Skin epidermis (tissue), 12 donors: ENCODE measurements at regions not wholly inside any gene's neighbourhood (a gene's known extent, or its start where the extent isn't known, plus 50 kb on each side); places are given as distances from the start of the nearest gene placed in this dataset.

Experiments used
- H3K27ac ChIP-seq, 21 experiments: fragments of 200-600 bp; sonication (generic) in 11 of 21; one replicate each; pipeline ENCODE4 v1.5.0; 2020; ENCODE audit warnings: mild to moderate bottlenecking in 3 of 21, inconsistent platforms in 2 of 21, moderate library complexity in 2 of 21
- H3K4me3 ChIP-seq, 7 experiments: fragments of 200-600 bp; sonication (generic) in 2 of 7; one replicate each; pipeline ENCODE4 v1.5.0; 2020; ENCODE audit warnings: inconsistent platforms in 2 of 7, mild to moderate bottlenecking in 2 of 7, moderate library complexity in 1 of 7

- no peak overlapping the region for H3K4me3 ChIP-seq
Measured at GRCh38 chr5:96576876-96577275, 85.3 kb upstream of the CAST start.

GRCh38 chr5:96577909-96578308, 84.3 kb upstream of the CAST start:
- H3K27ac ChIP-seq = no peak overlapping the region
- H3K4me3 ChIP-seq = no peak overlapping the region

More at GRCh38 chr5:96576876-96577275, 85.3 kb upstream of the CAST start:
- H3K27ac ChIP-seq = no peak overlapping the region

GRCh38 chr5:96579711-96580110, 82.5 kb upstream of the CAST start:
- Histone ChIP-seq H3K27ac (no peak overlapping the region), H3K4me3 (no peak overlapping the region)

GRCh38 chr5:96582343-96582742, 79.8 kb upstream of the CAST start:
- Histone ChIP-seq H3K4me3 (no peak overlapping the region), H3K27ac (no peak overlapping the region)

GRCh38 chr5:96584712-96585111, 77.5 kb upstream of the CAST start:
- H3K27ac ChIP-seq = no peak overlapping the region
- no peak overlapping the region for H3K4me3 ChIP-seq

- H3K4me3 ChIP-seq = no peak overlapping the region
- no peak overlapping the region for H3K27ac ChIP-seq
Measured at GRCh38 chr5:96588539-96588938, 73.6 kb upstream of the CAST start.

GRCh38 chr5:96590796-96591195, 71.4 kb upstream of the CAST start:
- Histone ChIP-seq H3K4me3 (no peak overlapping the region), H3K27ac (no peak overlapping the region)

GRCh38 chr5:96595300-96596090, 66.7 kb upstream of the CAST start:
- Histone ChIP-seq H3K4me3 (no peak overlapping the region), H3K27ac (no peak overlapping the region)

GRCh38 chr5:96597438-96598020, 64.6 kb upstream of the CAST start:
- no peak overlapping the region for H3K4me3 ChIP-seq
- no peak overlapping the region for H3K27ac ChIP-seq

- H3K4me3 ChIP-seq = no peak overlapping the region
- H3K27ac ChIP-seq = no peak overlapping the region
Measured at GRCh38 chr5:96601200-96601599, 61.0 kb upstream of the CAST start.

GRCh38 chr5:96601715-96602244, 60.4 kb upstream of the CAST start:
- no peak overlapping the region for H3K27ac ChIP-seq
- H3K4me3 ChIP-seq = no peak overlapping the region

- H3K27ac ChIP-seq = no peak overlapping the region
Measured at GRCh38 chr5:96602776-96603175, 59.4 kb upstream of the CAST start.

GRCh38 chr5:96605144-96605837, 56.9 kb upstream of the CAST start:
- Histone ChIP-seq H3K4me3 (no peak overlapping the region), H3K27ac (no peak overlapping the region)

More at GRCh38 chr5:96602776-96603175, 59.4 kb upstream of the CAST start:
- no peak overlapping the region for H3K4me3 ChIP-seq

- H3K4me3 ChIP-seq = no peak overlapping the region
- H3K27ac ChIP-seq = no peak overlapping the region
Measured at GRCh38 chr5:96609369-96609768, 52.8 kb upstream of the CAST start.

- Histone ChIP-seq H3K4me3 (no peak overlapping the region), H3K27ac (no peak overlapping the region)
Measured at GRCh38 chr5:96610747-96611146, 51.4 kb upstream of the CAST start.

- H3K27ac ChIP-seq = no peak overlapping the region
- H3K4me3 ChIP-seq = no peak overlapping the region
Measured at GRCh38 chr5:96611946-96612345, 50.2 kb upstream of the CAST start.
